Hepatocyte (in vitro differentiated cells): ENCODE measurements at regions not wholly inside any gene's neighbourhood (a gene's known extent, or its start where the extent isn't known, plus 50 kb on each side); places are given as distances from the start of the nearest gene placed in this dataset.
A peak's percentile ranks its signal among the peaks of the same experiment; 100 is the strongest.

Source experiments
- DNase-seq: peaks from one replicate; pipeline ENCODE4 v3.0.0-alpha.2; 2016; ENCODE audit warnings: low spot score
- H2AFZ ChIP-seq: fragments of 200-600 bp; sonication (generic); 2 replicates; pipeline ENCODE4 v1.6.0; 2016; ENCODE audit warnings: antibody characterized with exemption, mild to moderate bottlenecking
- H3K27ac ChIP-seq: fragments of 200-600 bp; sonication (generic); 2 replicates; pipeline ENCODE4 v1.5.1; 2016; ENCODE audit warnings: mild to moderate bottlenecking
- H3K27me3 ChIP-seq: fragments of 200-600 bp; sonication (generic); 2 replicates; pipeline ENCODE4 v1.6.1; 2016
- H3K36me3 ChIP-seq: fragments of 200-600 bp; sonication (generic); replicated peaks from 2 replicates; pipeline ENCODE4 v1.5.1; 2016; ENCODE audit warnings: low read depth; ENCODE audit not compliant: insufficient read depth
- H3K4me1 ChIP-seq: fragments of 200-600 bp; sonication (generic); 2 replicates; pipeline ENCODE4 v1.5.1; 2016; ENCODE audit warnings: mild to moderate bottlenecking, moderate library complexity; ENCODE audit not compliant: insufficient read depth
- H3K4me2 ChIP-seq: fragments of 200-600 bp; sonication (generic); 2 replicates; pipeline ENCODE4 v1.6.0; 2016
- H3K4me3 ChIP-seq: fragments of 200-600 bp; sonication (generic); 2 replicates; pipeline ENCODE4 v1.5.1; 2016; ENCODE audit warnings: mild to moderate bottlenecking
- H3K79me2 ChIP-seq: fragments of 200-600 bp; sonication (generic); 2 replicates; pipeline ENCODE4 v1.6.0; 2017; ENCODE audit warnings: mild to moderate bottlenecking
- H3K9me2 ChIP-seq: fragments of 200-600 bp; sonication (generic); replicated peaks from 2 replicates; pipeline ENCODE4 v1.6.0; 2017; ENCODE audit warnings: mild to moderate bottlenecking; ENCODE audit not compliant: insufficient read depth
- H3K9me3 ChIP-seq: fragments of 200-600 bp; sonication (generic); 2 replicates; pipeline ENCODE4 v1.5.1; 2016; ENCODE audit warnings: low read depth, mild to moderate bottlenecking
- H4K20me1 ChIP-seq: fragments of 200-600 bp; sonication (generic); 2 replicates; pipeline ENCODE4 v1.6.0; 2016; ENCODE audit warnings: mild to moderate bottlenecking; ENCODE audit not compliant: insufficient read depth, poor library complexity, severe bottlenecking
- CTCF ChIP-seq: fragments of 200-600 bp; sonication (generic); IDR thresholded peaks from 2 replicates; pipeline ENCODE4 v1.5.1; 2016; ENCODE audit warnings: antibody characterized with exemption, mild to moderate bottlenecking; ENCODE audit not compliant: poor library complexity
- EZH2 ChIP-seq: fragments of 200-600 bp; sonication (generic); IDR thresholded peaks from 2 replicates; pipeline ENCODE4 v1.6.1; 2016; ENCODE audit warnings: antibody characterized with exemption, mild to moderate bottlenecking, borderline replicate concordance
- EZH2phosphoT487 ChIP-seq: fragments of 200-600 bp; sonication (generic); IDR thresholded peaks from one replicate; pipeline ENCODE4 v1.6.1; 2018; ENCODE audit warnings: antibody characterized with exemption, mild to moderate bottlenecking, low read depth, moderate library complexity; ENCODE audit not compliant: unreplicated experiment, severe bottlenecking
- WGBS: methylation state at CpG from one replicate; pipeline ENCODE4 v1.1.6; 2016; ENCODE audit warnings: low lambda C conversion rate; ENCODE audit errors: missing lambda C conversion rate; 5-methylcytosine and 5-hydroxymethylcytosine counted together

DNA sequence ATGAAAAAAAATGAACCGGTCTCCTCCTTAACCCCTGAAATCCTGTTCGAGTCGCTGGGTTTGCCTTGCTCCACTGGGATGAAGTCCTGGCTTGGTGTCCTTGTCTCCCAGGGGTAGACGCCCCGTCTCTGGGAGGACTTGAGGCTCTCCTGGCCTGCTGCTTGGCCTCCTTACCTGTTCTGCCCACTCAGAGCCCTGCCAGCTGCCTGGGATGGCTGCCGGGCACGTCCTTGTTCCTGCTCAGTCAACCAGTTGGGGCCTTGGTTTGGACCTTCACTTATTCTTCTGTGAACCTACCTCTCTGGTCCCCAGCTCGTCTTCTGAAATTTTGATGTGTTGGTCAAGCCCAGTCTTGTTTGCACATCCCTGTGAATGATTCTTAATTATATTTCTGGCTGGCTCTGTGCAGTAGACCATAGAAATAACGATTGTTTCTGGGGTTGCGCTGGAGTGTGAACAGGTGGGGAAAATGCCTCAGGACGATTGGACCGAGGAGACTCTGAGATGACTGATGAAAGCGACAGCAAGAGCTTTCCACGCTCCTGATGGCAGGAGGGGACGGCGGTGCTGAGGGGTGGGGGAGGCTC lies 126.5 kb upstream of the ESR1 start:
- H3K4me1 ChIP-seq, result peaks cover 8% of the 10 kb centered on the region
- H3K4me3 ChIP-seq, result no peak overlapping the region
- H2AFZ ChIP-seq, result no peak overlapping the region
- H3K27me3 ChIP-seq, result no peaks in the 10 kb centered on the region
- no peaks in the 10 kb centered on the region for H4K20me1 ChIP-seq
- WGBS, result 94% methylated on average over 16 of the region's 16 CpGs
- TF ChIP-seq CTCF, result no peak
- TF ChIP-seq EZH2phosphoT487, result no peak
- TF ChIP-seq EZH2, result no peak
- no peak for DNase-seq
- H3K9me3 ChIP-seq, result no peaks in the 10 kb centered on the region
- H3K4me2 ChIP-seq, result no peak overlapping the region
- no peaks in the 10 kb centered on the region for H3K79me2 ChIP-seq
- H3K9me2 ChIP-seq, result no peaks in the 10 kb centered on the region
- no peaks in the 10 kb centered on the region for H3K36me3 ChIP-seq
- H3K27ac ChIP-seq, result no peak overlapping the region

DNA sequence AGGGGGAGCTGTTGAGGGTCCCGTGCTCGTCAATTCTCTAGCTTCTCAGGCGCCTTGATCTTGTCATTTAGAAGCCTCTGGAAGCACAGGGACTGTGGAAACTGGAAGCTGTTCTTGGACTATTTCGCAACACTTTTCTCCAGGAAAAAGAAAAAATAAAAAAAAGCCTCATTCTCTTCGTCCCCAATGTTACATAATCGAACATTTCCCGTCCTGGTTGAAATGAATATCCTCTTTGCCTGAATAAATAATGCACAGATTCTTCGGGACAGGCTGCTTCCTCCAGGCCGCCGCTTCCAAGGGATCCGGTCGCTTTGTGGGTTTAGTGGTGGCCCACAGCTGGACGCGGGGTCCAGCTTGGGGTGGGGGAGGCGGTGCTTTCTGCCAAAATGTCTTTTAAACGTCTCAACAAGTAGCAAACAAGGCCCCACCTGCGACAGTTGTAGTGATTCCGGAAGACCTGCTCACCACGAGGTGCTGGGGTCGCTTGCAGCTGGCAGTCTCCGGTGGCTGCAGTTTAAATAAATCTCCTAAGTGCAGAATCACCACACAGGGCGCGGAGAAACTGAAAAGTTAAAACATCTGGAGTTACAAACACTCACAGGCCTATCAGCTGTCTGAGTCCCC lies 125.9 kb upstream of the ESR1 start:
- H3K27me3 ChIP-seq, result no peaks in the 10 kb centered on the region
- H3K9me3 ChIP-seq, result no peaks in the 10 kb centered on the region
- peak overlapping the region; percentile 44 for H3K27ac ChIP-seq
- no peak overlapping the region for H3K4me3 ChIP-seq
- H3K79me2 ChIP-seq, result no peaks in the 10 kb centered on the region
- no peak overlapping the region for H2AFZ ChIP-seq
- peak overlapping the region; percentile 58 for H3K4me2 ChIP-seq
- H4K20me1 ChIP-seq, result no peaks in the 10 kb centered on the region
- no peaks in the 10 kb centered on the region for H3K36me3 ChIP-seq
- WGBS, result 71% methylated on average over 23 of the region's 23 CpGs
- TF ChIP-seq CTCF (no peak), EZH2phosphoT487 (no peak), EZH2 (no peak)
- H3K4me1 ChIP-seq, result peaks cover 8% of the 10 kb centered on the region
- peak; percentile 19 for DNase-seq
- H3K9me2 ChIP-seq, result no peaks in the 10 kb centered on the region

DNA sequence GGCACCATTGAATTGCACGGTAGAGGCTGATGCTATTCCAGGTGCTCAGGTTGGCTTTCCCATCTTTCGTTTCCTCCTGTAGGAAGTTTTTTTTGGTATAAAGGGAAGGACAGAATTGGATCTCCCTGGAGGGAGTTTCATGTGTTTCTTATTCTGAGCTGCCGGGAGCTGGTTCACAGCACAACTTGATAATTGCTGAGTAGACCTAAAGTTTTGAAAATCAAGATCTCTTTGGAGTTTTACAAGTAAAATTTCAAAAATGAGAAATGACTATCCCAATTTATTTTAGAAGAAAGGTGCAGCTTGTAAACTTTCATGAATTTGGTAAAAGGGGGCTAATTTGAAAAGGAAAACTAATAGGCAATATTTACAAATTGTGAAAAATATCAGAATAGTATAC lies 125.2 kb upstream of the ESR1 start:
- no peaks in the 10 kb centered on the region for H4K20me1 ChIP-seq
- H2AFZ ChIP-seq, result no peak overlapping the region
- H3K27me3 ChIP-seq, result no peaks in the 10 kb centered on the region
- H3K4me3 ChIP-seq, result no peak overlapping the region
- 63% methylated on average over 3 of the region's 3 CpGs for whole genome bisulfite sequencing
- no peaks in the 10 kb centered on the region for H3K9me3 ChIP-seq
- no peak overlapping the region for H3K27ac ChIP-seq
- TF ChIP-seq EZH2 (no peak), CTCF (no peak)
- H3K4me1 ChIP-seq, result peaks cover 8% of the 10 kb centered on the region
- no peak for DNase-seq
- no peaks in the 10 kb centered on the region for H3K36me3 ChIP-seq
- H3K79me2 ChIP-seq, result no peaks in the 10 kb centered on the region
- peak overlapping the region; percentile 58 for H3K4me2 ChIP-seq
- H3K9me2 ChIP-seq, result no peaks in the 10 kb centered on the region
